SK-N-SH treated with all-trans-retinoic acid at 6 μM for 48 hours (cell line): ENCODE measurements at regions not wholly inside any gene's neighbourhood (a gene's known extent, or its start where the extent isn't known, plus 50 kb on each side); places are given as distances from the start of the nearest gene placed in this dataset.

Experiments used
- BACH2 ChIP-seq: fragments of 250-450 bp; sonication (Bioruptor Pico); IDR thresholded peaks from 2 replicates; pipeline ENCODE4 v1.9.0; 2021; ENCODE audit warnings: mild to moderate bottlenecking, borderline replicate concordance
- ESRRG ChIP-seq: fragments of 250-450 bp; sonication (Bioruptor Pico); IDR thresholded peaks from 2 replicates; pipeline ENCODE4 v1.6.1; 2021; ENCODE audit warnings: mild to moderate bottlenecking
- PATZ1 ChIP-seq: fragments of 250-450 bp; sonication (Bioruptor Pico); IDR thresholded peaks from 2 replicates; pipeline ENCODE4 v1.8.0; 2020; ENCODE audit warnings: mild to moderate bottlenecking, moderate library complexity, borderline replicate concordance
- ZFP30 ChIP-seq: fragments of 450-650 bp; formaldehyde crosslinking; IDR thresholded peaks from 2 replicates; pipeline ENCODE4 v1.5.0; 2022; ENCODE audit warnings: mild to moderate bottlenecking, moderate library complexity
- ZNF70 ChIP-seq: fragments of 450-650 bp; formaldehyde crosslinking; IDR thresholded peaks from 2 replicates; pipeline ENCODE4 v1.5.0; 2020; ENCODE audit warnings: mild to moderate bottlenecking, moderate library complexity

GRCh38 chr12:61018571-61018970, 1241.6 kb upstream of the USP15 start:
- TF ChIP-seq PATZ1, result no peak
- TF ChIP-seq ZFP30, result no peak
- no peak for TF ChIP-seq ZNF70 (CRISPR knock-in tag)
- no peak for TF ChIP-seq BACH2 (CRISPR knock-in tag)
- no peak for TF ChIP-seq ESRRG (CRISPR knock-in tag)
